ENCODE measurements at regions not wholly inside any gene's neighbourhood (a gene's known extent, or its start where the extent isn't known, plus 50 kb on each side); places are given as distances from the start of the nearest gene placed in this dataset.
A peak's percentile ranks its signal among the peaks of the same experiment; 100 is the strongest.

GRCh38 chr6:27830212-27830599 lies 82.0 kb downstream of the OR2B2 start:
- H3K4me1 ChIP-seq (ENCODE audit: control insufficient read depth in 4 of 4, insufficient read depth in 4 of 4, low read length in 3 of 4), result peaks cover 8 to 28% (median 12%) of the 10 kb centered on the region in 4 donors
- no peak for TF ChIP-seq NR2F2 (IDR thresholded peaks at IDR 0.05)
- TF ChIP-seq REST (IDR thresholded peaks at IDR 0.05), result no peak
- TF ChIP-seq GABPA (IDR thresholded peaks at IDR 0.05 in 1 of 2, conservative IDR thresholded peaks at IDR 0.05 in 1 of 2), result no peak
- TF ChIP-seq TAF1 (conservative IDR thresholded peaks at IDR 0.05), result no peak
- peak overlapping the region; percentile 62 to 98 (median 89) for H3K4me3 ChIP-seq (ENCODE audit: low read depth in 1 of 3, low read length in 3 of 3)
- H3K27ac ChIP-seq (ENCODE audit: low read depth in 1 of 2, low read length in 2 of 2), result peak overlapping the region; percentile 77 to 95
- H3K27me3 ChIP-seq (ENCODE audit: control insufficient read depth in 4 of 4, insufficient read depth in 4 of 4, low read length in 3 of 4), result no peaks in the 10 kb centered on the region
- peaks cover 0 to 3% (median 0%) of the 10 kb centered on the region in 4 donors for H3K36me3 ChIP-seq (ENCODE audit: control insufficient read depth in 4 of 4, insufficient read depth in 3 of 4, low read depth in 1 of 4, low read length in 3 of 4)
- DNase-seq (ENCODE audit: low spot score), result no peak
- H3K9me3 ChIP-seq (ENCODE audit: control insufficient read depth in 4 of 4, low read length in 3 of 4), result no peaks in the 10 kb centered on the region
- peak overlapping the region; percentile 60 to 95 for H3K9ac ChIP-seq (ENCODE audit: low read depth in 1 of 2, low read length in 2 of 2)
- 15% methylated on average over 5 of the region's 5 CpGs for WGBS

- no peaks in the 10 kb centered on the region for H3K27me3 ChIP-seq (ENCODE audit: control insufficient read depth in 4 of 4, insufficient read depth in 4 of 4, low read length in 3 of 4)
- 50% methylated on average over 9 of the region's 9 CpGs for WGBS
- no peak for DNase-seq (ENCODE audit: low spot score)
- H3K9me3 ChIP-seq (ENCODE audit: control insufficient read depth in 4 of 4, low read length in 3 of 4), result no peaks in the 10 kb centered on the region
- H3K27ac ChIP-seq (ENCODE audit: low read depth in 1 of 2, low read length in 2 of 2), result peak overlapping the region; percentile 77 to 95
- peak overlapping the region; percentile 60 to 95 for H3K9ac ChIP-seq (ENCODE audit: low read depth in 1 of 2, low read length in 2 of 2)
- TF ChIP-seq FOXA1 (IDR thresholded peaks at IDR 0.05), result no peak
- peak; percentile 31 for TF ChIP-seq MAX (IDR thresholded peaks at IDR 0.05)
- no peak for TF ChIP-seq FOXA2 (IDR thresholded peaks at IDR 0.05)
- no peak for TF ChIP-seq REST (IDR thresholded peaks at IDR 0.05)
- no peak for TF ChIP-seq SP1 (IDR thresholded peaks at IDR 0.05)
- no peak for TF ChIP-seq GABPA (IDR thresholded peaks at IDR 0.05 in 1 of 2, conservative IDR thresholded peaks at IDR 0.05 in 1 of 2)
- TF ChIP-seq RXRA (IDR thresholded peaks at IDR 0.05), result no peak
- TF ChIP-seq JUND (IDR thresholded peaks at IDR 0.05), result no peak
- no peak for TF ChIP-seq HNF4G (IDR thresholded peaks at IDR 0.05)
- TF ChIP-seq TAF1 (conservative IDR thresholded peaks at IDR 0.05), result peak; percentile 46
- no peak for TF ChIP-seq EGR1 (IDR thresholded peaks at IDR 0.05; ENCODE audit: low read depth in 2 of 2)
- TF ChIP-seq HNF4A (conservative IDR thresholded peaks at IDR 0.05), result peak; percentile 38 to 39
- TF ChIP-seq YY1 (IDR thresholded peaks at IDR 0.05), result peak; percentile 60
- peak; percentile 51 for TF ChIP-seq ZBTB33 (IDR thresholded peaks at IDR 0.05)
- TF ChIP-seq CTCF (IDR thresholded peaks at IDR 0.05; ENCODE audit: low read depth, low read length, missing input control), result no peak
- peak in 1 of 2 donors; percentile 22 for TF ChIP-seq RAD21 (IDR thresholded peaks at IDR 0.05)
- TF ChIP-seq NR2F2 (IDR thresholded peaks at IDR 0.05), result no peak
- no peak for TF ChIP-seq ATF3 (IDR thresholded peaks at IDR 0.05)
- peak overlapping the region in 2 of 3 donors; percentile 62 to 98 for H3K4me3 ChIP-seq (ENCODE audit: low read depth in 1 of 3, low read length in 3 of 3)
- peaks cover 8 to 32% (median 14%) of the 10 kb centered on the region in 4 donors for H3K4me1 ChIP-seq (ENCODE audit: control insufficient read depth in 4 of 4, insufficient read depth in 4 of 4, low read length in 3 of 4)
- peaks cover 0 to 3% (median 0%) of the 10 kb centered on the region in 4 donors for H3K36me3 ChIP-seq (ENCODE audit: control insufficient read depth in 4 of 4, insufficient read depth in 3 of 4, low read depth in 1 of 4, low read length in 3 of 4)
Measured at GRCh38 chr6:27829453-27830211, 82.6 kb downstream of the OR2B2 start.
